ENCODE measurements at regions not wholly inside any gene's neighbourhood (a gene's known extent, or its start where the extent isn't known, plus 50 kb on each side); places are given as distances from the start of the nearest gene placed in this dataset.
A peak's percentile ranks its signal among the peaks of the same experiment; 100 is the strongest.

DNA sequence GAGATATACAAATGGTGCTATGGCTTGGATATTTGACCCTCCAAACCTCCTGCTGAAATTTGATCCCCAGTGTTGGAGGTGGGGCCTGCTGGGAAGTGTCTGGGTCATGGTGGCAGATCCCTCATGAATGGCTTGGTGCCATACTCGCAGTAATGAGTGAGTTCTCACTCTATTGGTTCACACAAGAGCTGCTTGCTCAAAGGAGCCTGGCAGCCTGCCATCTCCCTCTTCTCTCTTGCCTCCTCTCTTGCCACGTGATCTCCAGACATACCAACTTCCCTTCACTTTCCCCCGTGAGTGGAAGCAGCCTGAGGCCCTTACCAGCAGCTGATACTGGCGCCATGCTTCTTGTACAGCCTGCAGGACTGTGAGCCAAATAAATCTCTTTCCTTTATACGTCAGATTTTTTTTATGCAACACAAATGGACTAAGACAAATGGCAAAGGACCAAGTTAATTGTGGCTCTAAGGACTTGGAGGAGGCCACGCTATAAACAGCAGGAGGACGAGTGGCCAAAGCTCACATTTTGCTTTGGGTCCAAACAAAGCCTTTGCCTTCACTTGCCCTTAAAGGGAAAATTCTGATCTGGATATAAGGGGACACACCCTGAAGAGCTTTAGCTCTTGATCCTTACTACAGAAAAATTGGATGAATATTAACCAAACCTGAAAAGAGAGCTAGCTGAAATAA, 214.7 kb downstream of the SS18 start:
- DNase-seq (ENCODE audit: low read depth in 4 of 4, low spot score in 3 of 4) = no peak

DNA sequence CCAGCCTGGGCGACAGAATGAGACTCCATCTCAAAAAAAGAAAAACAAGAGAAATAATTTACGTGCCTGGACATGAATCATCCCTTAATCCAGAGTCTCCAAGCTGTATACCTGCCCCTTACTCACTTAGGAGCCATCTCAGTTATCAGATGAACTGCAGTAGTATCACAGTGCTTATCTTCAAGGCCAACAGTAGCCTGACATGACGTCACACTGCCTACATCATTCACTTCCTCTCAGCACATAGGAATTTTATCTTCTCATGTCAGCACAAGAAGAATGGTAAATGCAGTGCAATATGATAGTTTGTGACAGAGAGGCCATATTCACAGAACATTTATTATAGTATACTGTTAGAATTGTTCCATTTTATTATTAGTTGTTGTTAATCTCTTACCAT, 216.6 kb downstream of the SS18 start:
- no peak for DNase-seq (ENCODE audit: low read depth in 4 of 4, low spot score in 3 of 4)

DNA sequence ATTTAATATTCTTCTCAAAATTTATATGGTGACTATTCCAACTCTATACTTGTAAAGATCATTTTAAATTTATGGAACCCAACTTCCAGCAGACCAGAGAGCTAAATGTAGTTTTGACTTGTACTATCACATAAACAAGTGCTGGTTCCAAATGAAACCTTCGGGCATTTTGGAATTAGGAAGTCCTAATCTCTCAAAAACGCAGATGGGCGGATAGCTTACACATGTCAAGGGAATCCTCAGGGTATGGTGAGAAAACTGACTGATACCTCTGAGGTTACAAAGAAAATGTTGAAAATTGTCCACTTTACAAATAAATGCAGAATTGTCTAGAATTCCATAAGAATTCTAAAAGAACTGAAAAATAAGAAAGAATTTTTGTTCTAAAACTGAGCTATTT, 224.1 kb downstream of the SS18 start:
- no peak for DNase-seq (ENCODE audit: low read depth in 4 of 4, low spot score in 3 of 4)

DNA sequence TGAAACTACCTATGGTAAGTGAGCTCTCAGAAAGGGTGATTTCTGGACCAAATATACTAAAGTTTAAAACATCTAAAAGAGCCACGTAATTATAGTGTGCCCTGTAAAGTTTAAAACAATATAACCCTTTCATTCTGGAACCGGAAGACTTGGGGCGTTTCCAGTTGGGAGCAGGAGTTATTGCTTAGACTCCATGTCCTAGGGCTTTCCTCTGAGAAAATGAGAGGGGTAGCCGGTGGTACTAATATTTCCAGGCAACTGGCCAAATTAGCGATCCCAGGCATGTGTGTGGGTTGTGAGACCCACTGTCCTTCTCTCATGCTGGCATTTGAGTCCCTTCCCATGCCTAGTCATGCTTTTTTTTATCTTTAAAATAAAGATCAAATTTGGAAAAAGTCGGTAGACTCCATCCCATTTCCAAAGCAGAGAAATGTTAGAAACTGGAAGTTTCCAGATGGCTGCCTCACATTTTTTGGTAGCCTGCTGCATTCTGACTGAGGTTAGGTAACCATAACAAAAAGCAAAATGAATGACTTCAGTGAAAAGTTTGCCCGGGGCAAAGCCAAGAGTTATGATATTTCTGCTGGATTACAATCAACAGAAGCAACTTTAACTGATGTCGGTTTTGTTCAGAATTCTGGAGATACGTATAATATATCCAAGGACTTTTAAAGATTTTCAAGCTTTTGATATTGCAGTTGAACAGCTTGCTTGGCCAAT, 227.4 kb downstream of the SS18 start:
- no peak for DNase-seq (ENCODE audit: low read depth in 4 of 4, low spot score in 3 of 4)

DNA sequence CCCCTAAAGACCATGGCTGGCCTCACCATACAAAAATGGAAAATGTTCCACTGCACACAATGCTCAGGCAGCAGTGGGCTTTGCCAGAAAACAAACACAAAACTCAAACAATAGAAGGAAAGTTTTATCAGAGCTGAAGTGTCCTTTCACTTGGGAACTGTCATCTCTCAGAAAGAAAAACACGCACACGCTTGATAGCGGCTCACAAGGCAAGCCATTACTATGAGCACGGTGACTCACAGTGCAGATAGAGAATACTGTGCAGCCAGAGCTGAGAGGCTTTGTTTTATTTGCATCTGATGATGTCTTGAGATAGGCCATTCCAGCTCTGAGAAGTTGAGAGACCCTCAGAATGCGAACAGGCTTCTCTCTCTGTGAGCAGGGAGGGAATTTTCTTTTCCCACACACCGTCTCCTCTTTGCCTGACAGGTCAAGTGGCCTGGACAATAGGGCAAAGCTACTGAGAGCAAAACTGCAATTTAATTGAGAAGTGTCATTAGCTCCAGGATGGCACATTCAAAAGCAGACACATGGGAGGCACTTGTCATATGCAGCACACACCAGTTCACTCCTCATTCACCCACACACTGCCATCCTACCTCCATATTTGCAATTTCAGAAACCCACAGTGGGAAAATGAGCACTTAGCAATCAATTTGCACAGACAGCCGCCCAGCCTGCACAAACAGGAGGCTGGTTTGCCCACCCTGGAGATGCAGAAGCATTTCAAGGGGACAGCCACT, 236.6 kb downstream of the SS18 start:
- DNase-seq (ENCODE audit: low read depth in 4 of 4, low spot score in 3 of 4) = no peak

DNA sequence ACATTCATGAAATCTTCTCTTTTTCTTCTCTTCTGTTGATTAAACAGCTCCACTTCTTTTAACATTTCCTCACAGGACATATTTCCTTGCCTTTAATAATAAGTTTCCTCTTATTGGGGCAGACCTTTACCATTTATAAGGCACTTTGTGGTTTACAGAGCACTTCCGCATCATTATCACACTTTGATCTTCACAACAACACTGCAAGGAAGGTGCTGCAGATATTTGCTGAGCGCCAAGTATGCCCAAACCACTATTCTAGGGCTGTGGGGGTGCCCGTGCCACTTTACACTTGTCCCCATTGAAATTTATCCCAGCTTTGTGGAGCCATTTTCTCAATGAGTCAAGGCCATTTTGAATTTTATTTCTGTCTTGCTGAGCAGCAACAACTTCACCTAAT, 246.6 kb downstream of the SS18 start:
- DNase-seq (ENCODE audit: low read depth in 4 of 4, low spot score in 3 of 4) = no peak

DNA sequence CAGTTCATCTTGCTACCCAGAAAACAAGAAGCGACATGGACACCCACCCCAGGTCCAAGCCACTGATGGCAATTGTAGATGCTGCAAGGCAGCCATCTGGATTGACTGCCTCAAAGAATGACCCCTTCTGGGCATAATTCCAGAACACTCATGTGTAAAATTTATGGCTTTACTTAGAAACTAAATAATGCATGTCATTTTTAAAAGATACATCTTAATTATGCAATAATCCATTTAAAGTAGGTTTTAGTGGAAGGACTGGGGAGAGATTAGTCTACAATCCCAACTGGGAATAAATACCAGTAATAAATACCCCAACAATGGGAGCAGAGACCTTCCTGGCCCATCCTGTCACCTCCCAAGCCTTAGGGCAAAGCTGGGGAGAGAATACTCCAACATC, 247.7 kb downstream of the SS18 start:
- no peak for DNase-seq (ENCODE audit: low read depth in 4 of 4, low spot score in 3 of 4)

DNA sequence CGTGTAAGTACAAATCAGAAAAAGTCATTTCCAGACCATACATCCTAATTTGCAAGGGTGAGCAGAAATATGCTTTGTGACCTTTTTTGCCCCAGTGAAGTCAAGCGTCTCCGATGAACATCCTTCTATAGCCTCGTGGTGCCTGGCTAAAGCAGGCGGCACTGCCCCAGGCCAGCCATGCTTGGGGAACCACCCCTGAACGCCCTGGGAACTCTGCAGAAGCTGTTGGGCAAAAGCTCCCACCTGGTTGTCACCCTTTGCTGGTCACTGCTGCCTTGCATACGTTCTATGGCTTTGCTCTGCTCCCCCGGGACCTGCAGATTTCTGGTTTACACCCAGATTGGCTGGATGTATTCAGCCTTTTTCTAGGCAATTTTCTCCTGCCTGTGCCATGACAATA, 256.4 kb downstream of the SS18 start:
- DNase-seq (ENCODE audit: low read depth in 4 of 4, low spot score in 3 of 4) = no peak

DNA sequence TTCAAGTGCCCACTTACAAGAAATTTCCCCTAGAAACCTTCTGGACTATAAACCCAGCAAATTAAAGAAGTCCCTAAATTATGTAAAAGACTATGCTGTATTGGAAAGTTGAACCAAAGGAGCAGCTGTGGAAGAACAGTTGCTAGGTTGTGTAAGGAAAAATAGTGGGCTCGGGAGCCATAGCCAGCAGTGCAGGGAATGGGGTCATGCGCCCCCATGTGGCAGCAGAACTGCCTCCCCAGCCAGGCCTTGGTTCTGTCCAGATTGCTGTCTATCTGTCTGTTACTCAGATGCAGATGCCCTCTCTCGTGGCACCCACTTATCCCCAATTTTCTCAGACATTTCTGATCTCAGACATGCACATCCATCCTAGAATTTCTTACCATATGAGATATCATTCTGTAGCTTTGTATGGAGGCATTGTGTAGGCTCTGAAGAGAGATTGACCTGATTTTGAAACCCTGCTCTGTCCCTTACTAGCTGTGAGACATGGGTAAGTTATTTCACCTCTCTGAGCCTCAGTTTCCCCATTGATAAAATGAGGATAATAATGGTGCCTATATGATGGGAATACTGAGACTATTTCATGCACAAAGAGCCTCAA, 258.3 kb downstream of the SS18 start:
- peak in 2 of 4 donors; percentile 10 to 18 for DNase-seq (ENCODE audit: low read depth in 4 of 4, low spot score in 3 of 4)

DNA sequence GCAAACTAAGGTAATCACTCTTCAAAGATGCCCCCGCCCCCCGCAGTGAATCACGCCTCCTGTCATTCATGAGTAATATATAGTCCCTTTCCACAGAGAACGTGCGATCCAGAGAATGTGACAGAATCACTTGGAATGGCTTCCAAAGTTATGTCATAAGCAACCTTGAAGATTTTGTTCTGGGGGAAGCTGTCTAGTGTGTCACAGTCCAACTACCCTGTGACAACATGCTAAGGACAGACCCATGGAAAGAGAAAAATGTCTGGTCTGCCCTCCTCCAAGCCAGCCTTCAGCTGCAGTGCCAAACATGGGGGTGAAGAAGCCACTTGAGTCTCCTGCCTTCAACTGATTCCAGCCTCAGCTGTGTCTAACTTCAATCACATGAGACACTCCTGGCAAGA, 259.1 kb downstream of the SS18 start:
- no peak for DNase-seq (ENCODE audit: low read depth in 4 of 4, low spot score in 3 of 4)

DNA sequence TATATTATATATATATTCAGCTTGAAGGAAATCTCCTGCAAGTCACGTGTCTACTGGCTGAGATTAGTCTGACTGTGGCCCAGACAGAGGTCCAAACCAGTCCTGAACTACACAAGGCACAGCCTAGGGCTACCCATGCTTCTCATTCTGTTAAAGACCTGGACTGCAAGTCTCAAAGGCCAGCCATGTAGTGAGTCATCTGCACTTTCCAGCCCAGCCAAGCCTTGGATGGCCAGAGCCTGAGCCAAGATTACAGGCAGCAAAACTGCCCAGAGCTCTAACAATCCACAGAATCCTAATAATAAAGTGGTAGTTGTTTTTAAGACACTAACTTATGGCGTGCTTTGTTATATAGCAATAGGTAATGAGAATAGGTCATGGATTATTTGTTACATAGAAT, 259.6 kb downstream of the SS18 start:
- no peak for DNase-seq (ENCODE audit: low read depth in 4 of 4, low spot score in 3 of 4)

DNA sequence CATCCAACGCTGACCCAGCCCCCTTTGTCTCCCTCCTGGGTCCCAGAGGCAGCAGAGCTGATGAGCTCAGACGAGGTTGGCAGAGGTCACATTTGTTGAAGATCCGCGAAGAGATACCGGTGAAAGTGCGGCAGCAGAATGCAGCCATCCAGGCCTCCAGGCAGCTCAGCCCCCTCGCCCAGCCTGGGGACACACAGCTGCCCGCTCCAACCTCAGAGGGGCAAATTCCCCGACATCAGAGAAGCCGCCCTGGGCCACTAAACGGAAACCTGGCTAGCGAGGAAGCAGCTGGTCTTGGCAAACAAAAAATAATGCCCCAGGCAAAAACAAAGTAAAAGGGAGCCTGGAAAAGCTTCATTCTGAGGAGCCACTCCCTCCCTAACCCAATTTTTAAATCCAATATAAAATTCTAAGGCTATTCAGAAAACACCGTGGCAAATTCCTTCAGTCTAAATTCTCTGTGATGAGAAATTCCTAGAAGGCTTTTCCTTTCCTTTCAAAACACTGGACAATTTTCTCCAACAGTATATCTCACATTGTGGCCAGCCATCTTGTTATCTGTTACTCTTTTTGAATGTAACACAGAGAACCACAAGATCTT, 262.4 kb downstream of the SS18 start:
- DNase-seq (ENCODE audit: low read depth in 4 of 4, low spot score in 3 of 4) = no peak

DNA sequence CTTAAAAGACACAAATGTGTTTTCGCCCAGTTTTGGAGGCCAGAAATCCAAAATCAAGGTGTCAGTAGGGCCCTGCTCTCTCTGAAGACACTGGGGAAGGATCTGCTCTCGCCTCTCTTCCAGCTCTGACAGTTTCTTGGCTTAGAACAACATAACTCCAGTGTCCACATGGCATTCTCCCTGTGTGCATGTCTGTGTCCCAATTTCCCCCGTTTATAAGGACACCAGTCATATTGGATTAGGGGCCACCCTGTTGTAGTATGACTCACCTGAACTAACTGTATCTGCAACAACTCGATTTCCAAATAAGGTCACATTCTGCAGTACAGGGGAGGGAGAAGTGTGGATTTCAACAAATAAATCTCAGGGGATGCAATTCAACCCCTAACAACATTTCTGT, 263.2 kb downstream of the SS18 start:
- DNase-seq (ENCODE audit: low read depth in 4 of 4, low spot score in 3 of 4) = no peak

DNA sequence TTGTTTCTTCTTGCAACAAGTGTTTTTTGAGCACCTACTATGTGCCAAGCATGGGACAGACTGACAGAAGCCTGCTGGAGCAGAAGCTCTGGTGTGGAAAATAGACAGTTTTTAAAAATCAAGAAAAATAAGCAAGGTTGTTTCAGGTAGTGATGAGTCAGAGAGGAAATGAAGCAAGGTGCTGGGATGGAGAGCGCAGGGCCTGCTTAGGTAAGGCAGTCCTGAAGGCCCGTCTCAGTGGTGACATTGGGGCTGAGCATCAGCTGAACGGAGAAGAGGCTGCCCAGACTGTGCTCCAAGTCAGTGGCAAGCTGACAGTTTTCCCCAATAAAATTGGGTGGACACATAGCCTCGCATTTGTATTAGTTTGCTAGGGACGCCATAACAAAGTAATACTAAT, 263.6 kb downstream of the SS18 start:
- no peak for DNase-seq (ENCODE audit: low read depth in 4 of 4, low spot score in 3 of 4)

DNA sequence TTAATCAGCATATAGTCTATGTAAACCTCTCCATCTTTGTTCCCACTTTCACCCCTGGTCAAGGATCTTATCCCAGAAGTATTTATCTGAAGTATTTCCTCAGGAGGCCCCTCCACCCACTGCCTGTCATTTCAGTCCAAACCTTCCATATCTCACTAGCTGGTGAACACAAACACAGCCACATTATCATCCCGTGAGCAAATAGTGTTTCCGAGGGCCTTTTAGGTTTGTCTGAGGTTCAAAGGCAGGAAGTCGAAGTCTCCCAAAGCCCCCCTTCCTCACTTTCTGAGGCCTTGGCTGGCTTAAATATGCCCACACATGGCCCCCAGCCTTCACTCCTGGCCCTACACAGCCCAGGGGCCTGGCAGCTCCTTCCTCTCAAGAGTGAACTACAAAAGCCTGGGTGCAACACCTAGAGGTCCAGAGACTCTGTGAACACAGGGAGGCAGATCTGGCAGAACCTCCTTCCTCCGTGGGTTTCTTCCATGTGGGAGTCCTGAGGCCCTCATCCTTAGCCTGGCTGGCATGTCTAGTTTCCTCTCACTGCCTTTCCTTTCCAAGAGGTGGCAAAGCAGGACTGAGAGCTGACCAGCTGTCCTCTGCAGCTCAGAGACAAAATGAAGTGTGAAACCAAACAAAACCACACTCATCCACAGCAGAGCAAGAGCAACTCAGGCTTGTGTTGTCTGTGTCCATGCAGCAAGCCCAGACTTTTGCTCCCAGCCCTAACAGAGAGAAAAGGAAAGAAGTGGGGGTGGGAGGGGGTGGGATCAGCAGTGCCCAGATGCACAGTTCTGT, 264.2 kb downstream of the SS18 start:
- DNase-seq (ENCODE audit: low read depth in 4 of 4, low spot score in 3 of 4) = no peak

DNA sequence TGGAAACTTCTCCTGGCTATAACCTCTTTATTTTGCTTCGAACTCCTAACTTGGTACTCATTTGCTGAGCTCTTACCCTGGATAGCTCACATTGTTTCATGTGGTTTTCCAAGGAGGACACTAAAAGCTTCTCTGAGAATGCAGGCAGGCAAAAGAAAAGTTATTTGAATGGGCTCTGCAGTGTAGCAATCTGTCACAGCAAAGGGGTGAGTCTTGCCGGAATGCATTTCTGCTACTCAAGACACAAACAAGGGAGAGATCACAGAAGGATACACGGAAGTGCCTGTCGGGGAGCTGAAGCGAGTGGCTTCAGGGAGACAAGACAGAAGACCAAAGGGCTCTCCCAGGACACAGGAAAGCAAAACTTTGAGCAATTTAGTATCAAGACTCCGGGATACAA, 265.4 kb downstream of the SS18 start:
- no peak for DNase-seq (ENCODE audit: low read depth in 4 of 4, low spot score in 3 of 4)

DNA sequence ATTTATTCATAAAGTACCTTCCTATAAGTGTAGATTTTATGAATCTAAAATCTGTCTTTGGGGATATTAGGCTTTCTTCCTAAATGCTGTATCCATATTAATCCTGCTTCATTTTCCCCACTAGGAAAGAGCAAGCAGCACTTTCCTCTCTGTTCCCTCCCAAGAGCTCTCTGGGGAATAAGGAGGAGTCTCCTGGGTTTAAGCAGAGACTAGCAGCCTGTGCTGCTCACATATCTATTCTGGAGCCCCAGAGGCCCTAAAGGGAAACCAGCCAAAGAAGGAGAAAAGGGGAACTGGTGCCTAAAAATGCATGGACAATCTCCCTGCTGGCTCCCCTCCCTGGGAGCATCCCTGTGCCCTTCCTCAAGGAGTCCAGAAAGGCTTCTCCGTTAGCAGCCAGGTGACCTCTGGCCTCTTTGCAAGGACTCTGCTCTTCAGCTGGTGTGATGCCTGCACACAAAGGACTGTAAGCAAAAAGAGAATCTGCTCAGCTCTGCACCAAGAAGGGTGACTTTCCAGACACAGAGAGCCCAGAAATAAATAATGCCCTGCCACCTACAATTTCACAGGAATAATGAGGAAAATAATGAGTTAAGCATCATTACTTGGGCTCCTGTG, 270.6 kb downstream of the SS18 start:
- DNase-seq (ENCODE audit: low read depth in 4 of 4, low spot score in 3 of 4) = no peak

DNA sequence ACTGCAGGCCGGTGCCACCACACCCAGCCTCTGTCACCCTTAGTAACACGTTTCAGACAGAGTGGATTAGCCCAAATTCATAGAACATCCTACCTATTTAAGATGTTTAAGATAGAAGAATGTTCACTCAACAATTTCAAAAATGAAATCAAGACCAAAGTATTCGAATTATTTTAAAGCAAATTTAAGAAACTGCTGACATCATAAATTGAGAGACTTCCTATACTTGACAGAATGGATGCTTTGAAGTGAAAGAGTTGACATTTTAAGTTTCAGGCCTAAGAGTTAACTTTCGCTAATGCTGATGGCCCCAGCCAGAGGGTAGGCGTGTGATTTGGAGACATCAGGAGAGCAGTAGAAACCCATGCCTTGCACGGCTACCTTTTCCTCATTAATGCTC, 271.9 kb downstream of the SS18 start:
- DNase-seq (ENCODE audit: low read depth in 4 of 4, low spot score in 3 of 4) = no peak

DNA sequence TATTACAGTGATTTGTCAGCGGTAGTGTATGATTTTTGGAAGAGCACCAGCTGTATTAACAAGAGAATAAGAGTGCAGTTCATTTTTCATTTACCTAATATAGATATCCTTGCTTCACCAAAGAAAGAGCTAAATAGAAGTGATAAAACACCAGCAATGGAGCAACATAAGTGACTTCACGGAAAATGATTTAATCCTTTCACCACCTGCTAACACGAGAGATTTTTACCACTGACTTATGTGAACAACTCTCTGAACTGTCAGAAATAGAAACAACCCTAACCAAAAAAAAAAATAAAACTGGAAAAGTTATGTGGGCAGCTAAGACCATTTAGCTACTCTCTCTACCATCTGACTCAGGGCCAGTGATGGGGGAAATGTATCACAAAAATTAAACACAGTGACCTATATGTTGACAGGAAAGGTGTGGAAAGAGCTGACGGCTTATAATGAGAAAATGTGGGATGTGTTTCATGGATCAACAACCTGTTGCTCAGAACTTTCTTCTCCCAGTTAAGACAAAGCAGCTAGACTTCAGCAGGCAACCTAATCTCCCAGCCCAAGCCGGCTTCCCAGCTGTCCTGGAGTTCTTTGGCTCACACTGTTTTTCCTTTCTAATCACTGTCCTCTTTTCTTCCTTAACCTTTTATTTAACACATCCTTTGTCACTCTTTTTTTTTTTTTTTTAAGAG, 272.7 kb downstream of the SS18 start:
- DNase-seq (ENCODE audit: low read depth in 4 of 4, low spot score in 3 of 4) = no peak
